GM12878 (cell line): ENCODE measurements at regions not wholly inside any gene's neighbourhood (a gene's known extent, or its start where the extent isn't known, plus 50 kb on each side); places are given as distances from the start of the nearest gene placed in this dataset.

ENCODE experiments used
- ATAC-seq: fragments of 200-7000 bp; cut with Tn5 transposase; 3 replicates; pipeline ENCODE4 v1.9.1; 2020; ENCODE audit warnings: mild to moderate bottlenecking, moderate library complexity
- BruUV-seq: library from RNA; stranded (reverse); fragments of 400-500 nt; replicated peaks from 2 replicates; lab custom pipeline; 2021; lab: Mats Ljungman, UMichigan
- CTCF ChIA-PET: fragments of 300-600 bp; sonication (Branson Sonifier 250); formaldehyde crosslinking; extraction: SDS; loops from one replicate; lab custom pipeline; 2021; ENCODE audit warnings: inconsistent platforms; lab: Yijun Ruan, JAX
- POLR2A ChIA-PET: fragments of 350-600 bp; formaldehyde crosslinking; extraction: SDS; loops from one replicate; lab custom pipeline; 2021; ENCODE audit warnings: inconsistent platforms; lab: Charles Lee
- RAD21 ChIA-PET: fragments of 300-600 bp; sonication (Branson Sonifier 250); formaldehyde crosslinking; loops from one replicate; lab custom pipeline; 2023; ENCODE audit warnings: antibody characterized with exemption; ENCODE audit not compliant: unreplicated experiment; lab: Charles Lee
- SMC1A ChIA-PET: fragments of 300-600 bp; sonication (Branson Sonifier 250); formaldehyde crosslinking; loops from one replicate; lab custom pipeline; 2023; ENCODE audit not compliant: unreplicated experiment, uncharacterized antibody; lab: Charles Lee
- DNase-seq: peaks from one replicate; pipeline ENCODE4 v3.0.0-alpha.2; 2011; ENCODE audit warnings: low read depth, low spot score
- FAIRE-seq: peaks from 3 replicates; lab custom pipeline; 2011; peaks lifted over from hg19 to GRCh38; lab: Jason Lieb, UNC
- H2AFZ ChIP-seq: 2 replicates; pipeline ENCODE4 v1.6.0; 2011; ENCODE audit warnings: low read depth, low read length, control low read depth; ENCODE audit not compliant: control insufficient read depth
- H3K27ac ChIP-seq: 2 replicates; pipeline ENCODE4 v1.5.1; 2011; ENCODE audit warnings: control low read depth; ENCODE audit not compliant: control insufficient read depth, insufficient read depth
- H3K27me3 ChIP-seq, 2 experiments: replicated peaks in 1 of 2; 2 replicates each; pipeline versions ENCODE4 v1.6.0 to v1.6.1; 2011; ENCODE audit warnings: low read length in 1 of 2; ENCODE audit not compliant: control insufficient read depth in 2 of 2, insufficient read depth in 2 of 2
- H3K36me3 ChIP-seq, 2 experiments: 2 replicates each; pipeline ENCODE4 v1.5.1; 2011; ENCODE audit warnings: low read length in 1 of 2; ENCODE audit not compliant: control insufficient read depth in 2 of 2, insufficient read depth in 2 of 2
- H3K4me1 ChIP-seq: 2 replicates; pipeline ENCODE4 v1.6.1; 2011; ENCODE audit warnings: mild to moderate bottlenecking, low read length, moderate library complexity, mixed read lengths; ENCODE audit not compliant: control insufficient read depth, insufficient read depth
- H3K4me2 ChIP-seq: 2 replicates; pipeline ENCODE4 v1.6.0; 2011; ENCODE audit warnings: control low read depth; ENCODE audit not compliant: control insufficient read depth, insufficient read depth
- H3K4me3 ChIP-seq: fragments of 200-600 bp; sonication (generic); 2 replicates; pipeline ENCODE4 v1.5.1; 2016
- H3K79me2 ChIP-seq: 2 replicates; pipeline ENCODE4 v1.6.0; 2011; ENCODE audit warnings: low read length; ENCODE audit not compliant: control insufficient read depth, insufficient read depth
- H3K9ac ChIP-seq: 2 replicates; pipeline ENCODE4 v1.8.0; 2011; ENCODE audit warnings: low read length, control low read depth, mixed read lengths; ENCODE audit not compliant: control insufficient read depth, insufficient read depth
- H3K9me3 ChIP-seq: replicated peaks from 3 replicates; pipeline ENCODE4 v1.5.1; 2011; ENCODE audit warnings: mild to moderate bottlenecking, low read length; ENCODE audit not compliant: control insufficient read depth, insufficient read depth
- H4K20me1 ChIP-seq: 2 replicates; pipeline ENCODE4 v1.6.0; 2011; ENCODE audit not compliant: control insufficient read depth, insufficient read depth
- EP300 ChIP-seq, 2 experiments: fragments of 150-350 bp in 1 of 2; IDR thresholded peaks; 2 replicates each; pipeline ENCODE4 v1.6.1; 2011 to 2012; ENCODE audit warnings: low read depth in 2 of 2, low read length in 2 of 2, borderline replicate concordance in 1 of 2, improper control_type of control experiment in 1 of 2, inconsistent platforms in 1 of 2; ENCODE audit not compliant: control insufficient read depth in 1 of 2
- GABPA ChIP-seq: IDR thresholded peaks from 2 replicates; pipeline ENCODE4 v1.6.1; 2014; ENCODE audit warnings: antibody characterized with exemption, low read depth, mild to moderate bottlenecking, inconsistent platforms
- GATAD2B ChIP-seq: fragments of 450-650 bp; conservative IDR thresholded peaks from 2 replicates; pipeline ENCODE4 v1.6.1; 2017; ENCODE audit warnings: low read depth, mild to moderate bottlenecking, moderate library complexity
- HSF1 ChIP-seq: fragments of 150-350 bp; IDR thresholded peaks from 2 replicates; pipeline ENCODE4 v1.6.1; 2014; ENCODE audit warnings: mild to moderate bottlenecking, low read depth, low read length
- NFXL1 ChIP-seq: fragments of 450-650 bp; IDR thresholded peaks from 2 replicates; pipeline ENCODE4 v1.6.1; 2017; ENCODE audit warnings: antibody characterized with exemption, mild to moderate bottlenecking, borderline replicate concordance
- PKNOX1 ChIP-seq: fragments of 450-650 bp; IDR thresholded peaks from 2 replicates; pipeline ENCODE4 v1.6.1; 2016; ENCODE audit warnings: mild to moderate bottlenecking
- SIN3A ChIP-seq: IDR thresholded peaks from 2 replicates; pipeline ENCODE4 v1.6.1; 2012; ENCODE audit warnings: low read depth, low read length, improper control_type of control experiment
- SMAD5 ChIP-seq: IDR thresholded peaks from 2 replicates; pipeline ENCODE4 v1.6.1; 2016; ENCODE audit warnings: antibody characterized with exemption, low read depth
- SRF ChIP-seq, 2 experiments: IDR thresholded peaks; 2 replicates each; pipeline ENCODE4 v1.6.1; 2011; ENCODE audit warnings: low read depth in 2 of 2, low read length in 2 of 2, mild to moderate bottlenecking in 1 of 2, moderate library complexity in 1 of 2
- USF1 ChIP-seq: IDR thresholded peaks from 2 replicates; pipeline ENCODE4 v1.6.1; 2011; ENCODE audit warnings: borderline replicate concordance, low read depth, mild to moderate bottlenecking, moderate library complexity, mixed read lengths, low read length; ENCODE audit not compliant: insufficient read depth; ENCODE audit errors: extremely low read length
- ZZZ3 ChIP-seq: IDR thresholded peaks from 2 replicates; pipeline ENCODE4 v1.6.1; 2011; ENCODE audit warnings: low read depth; ENCODE audit not compliant: control insufficient read depth, insufficient read length
- WGBS: methylation state at CpG from one replicate; pipeline ENCODE4 v1.1.6; 2016; ENCODE audit warnings: low lambda C conversion rate; ENCODE audit not compliant: insufficient replicate concordance, insufficient coverage; ENCODE audit errors: missing lambda C conversion rate; 5-methylcytosine and 5-hydroxymethylcytosine counted together
- in situ Hi-C: fragments of 300-500 bp; cut with MboI; formaldehyde crosslinking; loops from 9 replicates; pipeline ENCODE4 v1.14.3; 2018; ENCODE audit warnings: mixed read lengths
- intact Hi-C: fragments of 100-400 bp; cut with micrococcal nuclease; formaldehyde crosslinking; loops from one replicate; pipeline ENCODE4 v1.14.2; 2022; ENCODE audit not compliant: unreplicated experiment

GRCh38 chr10:14449293-14449815, 118.6 kb upstream of the FRMD4A start:
- Histone ChIP-seq H3K9ac (no peak overlapping the region), H3K27me3 (no peaks in the 10 kb centered on the region; a peak in 1 of 4 replicates), H3K36me3 (no peaks in the 10 kb centered on the region), H2AFZ (no peak overlapping the region), H3K4me2 (no peak overlapping the region), H3K9me3 (no peaks in the 10 kb centered on the region), H4K20me1 (no peaks in the 10 kb centered on the region), H3K27ac (no peak overlapping the region), H3K79me2 (no peaks in the 10 kb centered on the region), H3K4me3 (no peak overlapping the region), H3K4me1 (no peaks in the 10 kb centered on the region)
- POLR2A ChIA-PET, result no interaction called here
- no peak for DNase-seq
- no peak for TF ChIP-seq EP300 (IDR thresholded peaks at IDR 0.05; ENCODE audit: borderline replicate concordance in 1 of 2, control insufficient read depth in 1 of 2, low read depth in 2 of 2, low read length in 2 of 2)
- RAD21 ChIA-PET, result no interaction called here
- ATAC-seq, result no peak
- SMC1A ChIA-PET, result no interaction called here
- no peak for FAIRE-seq
- in situ Hi-C loops (no loop called here), intact Hi-C loops (no loop called here)
- CTCF ChIA-PET, result no interaction called here
- BruUV-seq, result no TSS peak
- WGBS, result 58% methylated on average over 3 of the region's 3 CpGs

GRCh38 chr10:14448197-14448990, 117.7 kb upstream of the FRMD4A start:
- intact Hi-C loops, result no loop called here
- in situ Hi-C loops, result no loop called here
- Histone ChIP-seq H3K4me2 (no peak overlapping the region), H4K20me1 (no peaks in the 10 kb centered on the region), H3K27me3 (no peaks in the 10 kb centered on the region; a peak in 1 of 4 replicates), H3K4me3 (no peak overlapping the region), H3K79me2 (no peaks in the 10 kb centered on the region), H3K9me3 (no peaks in the 10 kb centered on the region), H3K9ac (no peak overlapping the region), H3K27ac (no peak overlapping the region), H3K4me1 (no peaks in the 10 kb centered on the region), H3K36me3 (no peaks in the 10 kb centered on the region), H2AFZ (no peak overlapping the region)
- no peak for FAIRE-seq
- WGBS, result 27% methylated on average over 12 of the region's 12 CpGs
- DNase-seq, result no peak
- no TSS peak for BruUV-seq
- ChIA-PET SMC1A (no interaction called here), RAD21 (no interaction called here), CTCF (no interaction called here), POLR2A (no interaction called here)
- ATAC-seq, result no peak
- no peak for TF ChIP-seq PKNOX1
- no peak for TF ChIP-seq SMAD5
- no peak for TF ChIP-seq SIN3A
- TF ChIP-seq GABPA, result no peak
- TF ChIP-seq ZZZ3, result no peak
- no peak for TF ChIP-seq HSF1
- no peak for TF ChIP-seq NFXL1
- no peak for TF ChIP-seq SRF (IDR thresholded peaks at IDR 0.05; ENCODE audit: low read depth in 2 of 2, low read length in 2 of 2)
- TF ChIP-seq GATAD2B, result no peak
- TF ChIP-seq USF1, result no peak
